ENCODE measurements at regions not wholly inside any gene's neighbourhood (a gene's known extent, or its start where the extent isn't known, plus 50 kb on each side); places are given as distances from the start of the nearest gene placed in this dataset.
A peak's percentile ranks its signal among the peaks of the same experiment; 100 is the strongest.

DNA sequence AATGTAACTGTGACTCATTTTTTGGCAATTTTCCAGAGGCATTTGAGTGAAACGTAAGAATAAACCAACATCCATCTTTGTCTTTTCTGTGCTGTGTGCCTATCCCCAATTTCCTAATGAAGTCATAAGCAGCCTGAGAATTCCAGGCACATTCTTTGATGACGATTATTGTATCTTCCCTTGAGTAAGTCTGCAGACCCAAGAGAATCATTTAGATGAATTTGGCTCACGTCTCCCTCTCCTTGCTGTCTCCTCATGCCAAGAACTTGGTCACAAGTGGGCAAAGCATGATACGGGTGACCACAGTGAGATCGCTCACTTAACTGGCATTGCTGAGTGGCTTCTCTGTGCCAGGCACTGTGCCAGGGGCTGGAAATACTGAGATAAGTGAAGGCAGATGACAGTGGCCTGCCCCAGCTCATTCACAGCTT, 384.5 kb upstream of the IL12A start:
- ATAC-seq: peak; percentile 71
- TF ChIP-seq ZFP3 (CRISPR knock-in tag; IDR thresholded peaks at IDR 0.05): 0 out of 2 replicates have a peak, but pooled peaks have one; percentile 66
- TF ChIP-seq, protein P1, sequence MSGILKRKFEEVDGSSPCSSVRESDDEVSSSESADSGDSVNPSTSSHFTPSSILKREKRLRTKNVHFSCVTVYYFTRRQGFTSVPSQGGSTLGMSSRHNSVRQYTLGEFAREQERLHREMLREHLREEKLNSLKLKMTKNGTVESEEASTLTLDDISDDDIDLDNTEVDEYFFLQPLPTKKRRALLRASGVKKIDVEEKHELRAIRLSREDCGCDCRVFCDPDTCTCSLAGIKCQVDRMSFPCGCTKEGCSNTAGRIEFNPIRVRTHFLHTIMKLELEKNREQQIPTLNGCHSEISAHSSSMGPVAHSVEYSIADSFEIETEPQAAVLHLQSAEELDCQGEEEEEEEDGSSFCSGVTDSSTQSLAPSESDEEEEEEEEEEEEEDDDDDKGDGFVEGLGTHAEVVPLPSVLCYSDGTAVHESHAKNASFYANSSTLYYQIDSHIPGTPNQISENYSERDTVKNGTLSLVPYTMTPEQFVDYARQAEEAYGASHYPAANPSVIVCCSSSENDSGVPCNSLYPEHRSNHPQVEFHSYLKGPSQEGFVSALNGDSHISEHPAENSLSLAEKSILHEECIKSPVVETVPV (CRISPR knock-in tag; IDR thresholded peaks at IDR 0.05): no peak
- no peak for TF ChIP-seq OSR1 (CRISPR knock-in tag; IDR thresholded peaks at IDR 0.05)
- TF ChIP-seq, protein P2, sequence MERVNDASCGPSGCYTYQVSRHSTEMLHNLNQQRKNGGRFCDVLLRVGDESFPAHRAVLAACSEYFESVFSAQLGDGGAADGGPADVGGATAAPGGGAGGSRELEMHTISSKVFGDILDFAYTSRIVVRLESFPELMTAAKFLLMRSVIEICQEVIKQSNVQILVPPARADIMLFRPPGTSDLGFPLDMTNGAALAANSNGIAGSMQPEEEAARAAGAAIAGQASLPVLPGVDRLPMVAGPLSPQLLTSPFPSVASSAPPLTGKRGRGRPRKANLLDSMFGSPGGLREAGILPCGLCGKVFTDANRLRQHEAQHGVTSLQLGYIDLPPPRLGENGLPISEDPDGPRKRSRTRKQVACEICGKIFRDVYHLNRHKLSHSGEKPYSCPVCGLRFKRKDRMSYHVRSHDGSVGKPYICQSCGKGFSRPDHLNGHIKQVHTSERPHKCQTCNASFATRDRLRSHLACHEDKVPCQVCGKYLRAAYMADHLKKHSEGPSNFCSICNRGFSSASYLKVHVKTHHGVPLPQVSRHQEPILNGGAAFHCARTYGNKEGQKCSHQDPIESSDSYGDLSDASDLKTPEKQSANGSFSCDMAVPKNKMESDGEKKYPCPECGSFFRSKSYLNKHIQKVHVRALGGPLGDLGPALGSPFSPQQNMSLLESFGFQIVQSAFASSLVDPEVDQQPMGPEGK (CRISPR knock-in tag; IDR thresholded peaks at IDR 0.05; ENCODE audit: borderline replicate concordance): no peak
- TF ChIP-seq ZFP30 (CRISPR knock-in tag; IDR thresholded peaks at IDR 0.05): no peak
- TF ChIP-seq RARB (CRISPR knock-in tag; IDR thresholded peaks at IDR 0.05): no peak
- TF ChIP-seq CSDC2 (CRISPR knock-in tag; IDR thresholded peaks at IDR 0.05): no peak
- no peak for TF ChIP-seq BACH2 (CRISPR knock-in tag; IDR thresholded peaks at IDR 0.05; ENCODE audit: borderline replicate concordance)
- TF ChIP-seq, protein P3, sequence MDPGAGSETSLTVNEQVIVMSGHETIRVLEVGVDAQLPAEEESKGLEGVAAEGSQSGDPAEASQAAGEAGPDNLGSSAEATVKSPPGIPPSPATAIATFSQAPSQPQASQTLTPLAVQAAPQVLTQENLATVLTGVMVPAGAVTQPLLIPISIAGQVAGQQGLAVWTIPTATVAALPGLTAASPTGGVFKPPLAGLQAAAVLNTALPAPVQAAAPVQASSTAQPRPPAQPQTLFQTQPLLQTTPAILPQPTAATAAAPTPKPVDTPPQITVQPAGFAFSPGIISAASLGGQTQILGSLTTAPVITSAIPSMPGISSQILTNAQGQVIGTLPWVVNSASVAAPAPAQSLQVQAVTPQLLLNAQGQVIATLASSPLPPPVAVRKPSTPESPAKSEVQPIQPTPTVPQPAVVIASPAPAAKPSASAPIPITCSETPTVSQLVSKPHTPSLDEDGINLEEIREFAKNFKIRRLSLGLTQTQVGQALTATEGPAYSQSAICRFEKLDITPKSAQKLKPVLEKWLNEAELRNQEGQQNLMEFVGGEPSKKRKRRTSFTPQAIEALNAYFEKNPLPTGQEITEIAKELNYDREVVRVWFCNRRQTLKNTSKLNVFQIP (CRISPR knock-in tag; IDR thresholded peaks at IDR 0.05; ENCODE audit: borderline replicate concordance, low read depth): no peak
- TF ChIP-seq SNAI2 (CRISPR knock-in tag; IDR thresholded peaks at IDR 0.05): no peak
- peak; percentile 62 for TF ChIP-seq TCF4 (CRISPR knock-in tag; IDR thresholded peaks at IDR 0.05; ENCODE audit: borderline replicate concordance)
- no peak for TF ChIP-seq PPARA (CRISPR knock-in tag; IDR thresholded peaks at IDR 0.05; ENCODE audit: borderline replicate concordance)
- 0 out of 2 replicates have a peak, but pooled peaks have one; percentile 53 for TF ChIP-seq GLIS3 (CRISPR knock-in tag; IDR thresholded peaks at IDR 0.05)
- TF ChIP-seq ISL1 (CRISPR knock-in tag; IDR thresholded peaks at IDR 0.05): peak; percentile 90
- TF ChIP-seq ZC3H10 (CRISPR knock-in tag; IDR thresholded peaks at IDR 0.05): no peak
- no peak; the same call in 1 of the 2 replicates for TF ChIP-seq ZNF565 (CRISPR knock-in tag; conservative IDR thresholded peaks at IDR 0.05; ENCODE audit: low read depth)
- TF ChIP-seq TOX (CRISPR knock-in tag; IDR thresholded peaks at IDR 0.05; ENCODE audit: borderline replicate concordance): no peak
- no peak for TF ChIP-seq ARNTL (CRISPR knock-in tag; IDR thresholded peaks at IDR 0.05; ENCODE audit: borderline replicate concordance, low read depth)
- TF ChIP-seq, protein P4, sequence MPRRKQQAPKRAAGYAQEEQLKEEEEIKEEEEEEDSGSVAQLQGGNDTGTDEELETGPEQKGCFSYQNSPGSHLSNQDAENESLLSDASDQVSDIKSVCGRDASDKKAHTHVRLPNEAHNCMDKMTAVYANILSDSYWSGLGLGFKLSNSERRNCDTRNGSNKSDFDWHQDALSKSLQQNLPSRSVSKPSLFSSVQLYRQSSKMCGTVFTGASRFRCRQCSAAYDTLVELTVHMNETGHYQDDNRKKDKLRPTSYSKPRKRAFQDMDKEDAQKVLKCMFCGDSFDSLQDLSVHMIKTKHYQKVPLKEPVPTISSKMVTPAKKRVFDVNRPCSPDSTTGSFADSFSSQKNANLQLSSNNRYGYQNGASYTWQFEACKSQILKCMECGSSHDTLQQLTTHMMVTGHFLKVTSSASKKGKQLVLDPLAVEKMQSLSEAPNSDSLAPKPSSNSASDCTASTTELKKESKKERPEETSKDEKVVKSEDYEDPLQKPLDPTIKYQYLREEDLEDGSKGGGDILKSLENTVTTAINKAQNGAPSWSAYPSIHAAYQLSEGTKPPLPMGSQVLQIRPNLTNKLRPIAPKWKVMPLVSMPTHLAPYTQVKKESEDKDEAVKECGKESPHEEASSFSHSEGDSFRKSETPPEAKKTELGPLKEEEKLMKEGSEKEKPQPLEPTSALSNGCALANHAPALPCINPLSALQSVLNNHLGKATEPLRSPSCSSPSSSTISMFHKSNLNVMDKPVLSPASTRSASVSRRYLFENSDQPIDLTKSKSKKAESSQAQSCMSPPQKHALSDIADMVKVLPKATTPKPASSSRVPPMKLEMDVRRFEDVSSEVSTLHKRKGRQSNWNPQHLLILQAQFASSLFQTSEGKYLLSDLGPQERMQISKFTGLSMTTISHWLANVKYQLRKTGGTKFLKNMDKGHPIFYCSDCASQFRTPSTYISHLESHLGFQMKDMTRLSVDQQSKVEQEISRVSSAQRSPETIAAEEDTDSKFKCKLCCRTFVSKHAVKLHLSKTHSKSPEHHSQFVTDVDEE (CRISPR knock-in tag; IDR thresholded peaks at IDR 0.05): peak; percentile 85; the same call in 1 of the 2 replicates
- TF ChIP-seq ZNF8 (CRISPR knock-in tag; IDR thresholded peaks at IDR 0.05): no peak
- no peak for TF ChIP-seq ZNF70 (CRISPR knock-in tag; IDR thresholded peaks at IDR 0.05)
- TF ChIP-seq, protein P5, sequence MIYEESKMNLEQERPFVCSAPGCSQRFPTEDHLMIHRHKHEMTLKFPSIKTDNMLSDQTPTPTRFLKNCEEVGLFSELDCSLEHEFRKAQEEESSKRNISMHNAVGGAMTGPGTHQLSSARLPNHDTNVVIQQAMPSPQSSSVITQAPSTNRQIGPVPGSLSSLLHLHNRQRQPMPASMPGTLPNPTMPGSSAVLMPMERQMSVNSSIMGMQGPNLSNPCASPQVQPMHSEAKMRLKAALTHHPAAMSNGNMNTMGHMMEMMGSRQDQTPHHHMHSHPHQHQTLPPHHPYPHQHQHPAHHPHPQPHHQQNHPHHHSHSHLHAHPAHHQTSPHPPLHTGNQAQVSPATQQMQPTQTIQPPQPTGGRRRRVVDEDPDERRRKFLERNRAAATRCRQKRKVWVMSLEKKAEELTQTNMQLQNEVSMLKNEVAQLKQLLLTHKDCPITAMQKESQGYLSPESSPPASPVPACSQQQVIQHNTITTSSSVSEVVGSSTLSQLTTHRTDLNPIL (CRISPR knock-in tag; IDR thresholded peaks at IDR 0.05; ENCODE audit: low read depth): peak; percentile 79
- peak; percentile 38; the same call in 1 of the 2 replicates for TF ChIP-seq ESRRG (CRISPR knock-in tag; IDR thresholded peaks at IDR 0.05)

DNA sequence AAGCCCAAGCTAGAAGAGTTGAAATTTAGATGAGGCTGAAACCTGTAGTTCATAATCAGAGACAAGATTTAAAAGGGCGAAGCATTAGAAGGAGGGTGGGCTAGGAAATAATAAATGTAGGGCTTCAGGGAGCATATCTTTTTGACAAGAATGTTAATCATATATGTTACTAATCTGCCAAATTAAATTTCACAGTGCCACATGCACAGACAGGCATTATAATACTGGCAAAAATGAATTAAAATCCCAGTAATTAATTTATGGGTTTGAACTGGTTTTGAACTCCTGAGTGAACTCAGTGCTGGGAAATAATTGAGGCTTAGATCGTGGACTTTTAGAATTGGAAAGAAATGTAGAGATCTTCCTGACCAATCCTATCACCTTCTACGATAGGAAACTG, 383.5 kb upstream of the IL12A start:
- no peak for ATAC-seq
- peak; percentile 73 for TF ChIP-seq ZFP3 (CRISPR knock-in tag; IDR thresholded peaks at IDR 0.05)
- 0 out of 2 replicates have a peak, but pooled peaks have one; percentile 35 for TF ChIP-seq ZNF8 (CRISPR knock-in tag; IDR thresholded peaks at IDR 0.05)
- no peak; the same call in 1 of the 2 replicates for TF ChIP-seq CSDC2 (CRISPR knock-in tag; IDR thresholded peaks at IDR 0.05)
- peak; percentile 84 for TF ChIP-seq GLIS3 (CRISPR knock-in tag; IDR thresholded peaks at IDR 0.05)
- peak; percentile 99 for TF ChIP-seq ISL1 (CRISPR knock-in tag; IDR thresholded peaks at IDR 0.05)
- TF ChIP-seq SNAI2 (CRISPR knock-in tag; IDR thresholded peaks at IDR 0.05): no peak
- TF ChIP-seq, protein P2 (CRISPR knock-in tag; IDR thresholded peaks at IDR 0.05; ENCODE audit: borderline replicate concordance): peak; percentile 76
- TF ChIP-seq, protein P4 (CRISPR knock-in tag; IDR thresholded peaks at IDR 0.05): peak; percentile 97
- TF ChIP-seq, protein P1 (CRISPR knock-in tag; IDR thresholded peaks at IDR 0.05): peak; percentile 92; the same call in 1 of the 2 replicates

Data from SK-N-SH treated with all-trans-retinoic acid at 6 μM for 48 hours (cell line).